SK-N-SH treated with all-trans-retinoic acid at 6 μM for 48 hours (cell line): ENCODE measurements at regions not wholly inside any gene's neighbourhood (a gene's known extent, or its start where the extent isn't known, plus 50 kb on each side); places are given as distances from the start of the nearest gene placed in this dataset.
"Not testable (repeated sequence)": the region's sequence is repeated elsewhere in the genome, so short reads cannot be mapped to it uniquely, and the experiment has no call there.

Experiments
- ATAC-seq: fragments of 200-7000 bp; cut with Tn5 transposase; 3 replicates; pipeline ENCODE4 v1.9.1; 2020; ENCODE audit warnings: mild to moderate bottlenecking, moderate library complexity
- BACH2 ChIP-seq: fragments of 250-450 bp; sonication (Bioruptor Pico); IDR thresholded peaks from 2 replicates; pipeline ENCODE4 v1.9.0; 2021; ENCODE audit warnings: mild to moderate bottlenecking, borderline replicate concordance
- CREB5 ChIP-seq: fragments of 250-450 bp; sonication (Bioruptor Pico); IDR thresholded peaks from 2 replicates; pipeline ENCODE4 v1.5.1; 2020; ENCODE audit warnings: low read depth, mild to moderate bottlenecking, moderate library complexity
- CSDC2 ChIP-seq: fragments of 250-450 bp; sonication (Bioruptor Pico); IDR thresholded peaks from 2 replicates; pipeline ENCODE4 v1.5.0; 2020; ENCODE audit warnings: mild to moderate bottlenecking, moderate library complexity
- ESRRG ChIP-seq: fragments of 250-450 bp; sonication (Bioruptor Pico); IDR thresholded peaks from 2 replicates; pipeline ENCODE4 v1.6.1; 2021; ENCODE audit warnings: mild to moderate bottlenecking
- GLIS3 ChIP-seq: fragments of 250-450 bp; sonication (Bioruptor Pico); IDR thresholded peaks from 2 replicates; pipeline ENCODE4 v1.5.0; 2020; ENCODE audit warnings: mild to moderate bottlenecking, moderate library complexity
- ISL1 ChIP-seq: fragments of 250-450 bp; sonication (Bioruptor Pico); IDR thresholded peaks from 2 replicates; pipeline ENCODE4 v2.1.2; 2022; ENCODE audit warnings: mild to moderate bottlenecking, moderate library complexity
- OSR1 ChIP-seq: fragments of 250-450 bp; sonication (Bioruptor Pico); IDR thresholded peaks from 2 replicates; pipeline ENCODE4 v1.8.0; 2022; ENCODE audit warnings: moderate library complexity, mild to moderate bottlenecking, inconsistent platforms
- PATZ1 ChIP-seq: fragments of 250-450 bp; sonication (Bioruptor Pico); IDR thresholded peaks from 2 replicates; pipeline ENCODE4 v1.8.0; 2020; ENCODE audit warnings: mild to moderate bottlenecking, moderate library complexity, borderline replicate concordance
- PPARA ChIP-seq: fragments of 250-450 bp; sonication (Bioruptor Pico); IDR thresholded peaks from 2 replicates; pipeline ENCODE4 v1.5.0; 2020; ENCODE audit warnings: mild to moderate bottlenecking, borderline replicate concordance
- RARB ChIP-seq: fragments of 250-450 bp; sonication (Bioruptor Pico); IDR thresholded peaks from 2 replicates; pipeline ENCODE4 v1.8.0; 2021; ENCODE audit warnings: mild to moderate bottlenecking, moderate library complexity
- TCF4 ChIP-seq: fragments of 250-450 bp; sonication (Bioruptor Pico); IDR thresholded peaks from 2 replicates; pipeline ENCODE4 v1.8.0; 2021; ENCODE audit warnings: mild to moderate bottlenecking, moderate library complexity, borderline replicate concordance
- TOX ChIP-seq: fragments of 250-450 bp; sonication (Bioruptor Pico); IDR thresholded peaks from 2 replicates; pipeline ENCODE4 v1.8.0; 2021; ENCODE audit warnings: mild to moderate bottlenecking, moderate library complexity, borderline replicate concordance
- ZC3H10 ChIP-seq: fragments of 250-450 bp; sonication (Bioruptor Pico); IDR thresholded peaks from 2 replicates; pipeline ENCODE4 v1.5.1; 2021; ENCODE audit warnings: mild to moderate bottlenecking, moderate library complexity
- ZFP3 ChIP-seq: fragments of 250-450 bp; sonication (Bioruptor Pico); IDR thresholded peaks from 2 replicates; pipeline ENCODE4 v1.5.0; 2020; ENCODE audit warnings: mild to moderate bottlenecking, moderate library complexity
- ZFP30 ChIP-seq: fragments of 450-650 bp; formaldehyde crosslinking; IDR thresholded peaks from 2 replicates; pipeline ENCODE4 v1.5.0; 2022; ENCODE audit warnings: mild to moderate bottlenecking, moderate library complexity
- ZNF565 ChIP-seq: fragments of 450-650 bp; formaldehyde crosslinking; conservative IDR thresholded peaks from 2 replicates; pipeline ENCODE4 v1.5.0; 2020; ENCODE audit warnings: low read depth, mild to moderate bottlenecking, moderate library complexity
- ZNF70 ChIP-seq: fragments of 450-650 bp; formaldehyde crosslinking; IDR thresholded peaks from 2 replicates; pipeline ENCODE4 v1.5.0; 2020; ENCODE audit warnings: mild to moderate bottlenecking, moderate library complexity
- ZNF8 ChIP-seq: fragments of 450-650 bp; formaldehyde crosslinking; IDR thresholded peaks from 2 replicates; pipeline ENCODE4 v1.5.0; 2020; ENCODE audit warnings: mild to moderate bottlenecking, moderate library complexity
- TF ChIP-seq, protein P1 (sequence below): fragments of 250-450 bp; sonication (Bioruptor Pico); IDR thresholded peaks from 2 replicates; pipeline ENCODE4 v1.5.1; 2021; ENCODE audit warnings: mild to moderate bottlenecking, moderate library complexity
- TF ChIP-seq, protein P2 (sequence below): fragments of 250-450 bp; sonication (Bioruptor Pico); IDR thresholded peaks from 2 replicates; pipeline ENCODE4 v1.5.0; 2020; ENCODE audit warnings: mild to moderate bottlenecking, moderate library complexity

DNA sequence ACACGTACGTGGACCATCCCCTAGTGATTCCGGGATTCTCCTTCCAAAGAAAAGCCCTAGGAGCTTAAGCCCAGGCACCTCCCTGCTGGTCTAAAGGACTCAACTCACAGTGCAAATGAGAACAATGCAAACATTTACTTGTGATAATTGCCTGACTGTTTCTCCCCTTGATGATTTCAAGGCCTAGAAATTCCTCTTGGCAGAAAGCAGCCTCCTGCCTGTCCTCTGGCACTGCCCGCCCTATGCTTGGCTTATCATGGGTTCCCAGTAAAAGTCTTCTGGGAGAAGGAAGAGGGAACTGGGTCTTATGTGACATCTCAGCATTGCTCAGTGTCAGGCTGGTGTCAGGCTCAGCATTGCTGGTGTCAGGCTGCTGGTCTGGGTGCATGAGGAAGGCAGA is 351.8 kb downstream of the SHANK2 start (continued):
- TF ChIP-seq CREB5 (CRISPR knock-in tag) = no peak
- no peak for TF ChIP-seq GLIS3 (CRISPR knock-in tag)
- TF ChIP-seq ZFP3 = no peak
- TF ChIP-seq, protein P1, sequence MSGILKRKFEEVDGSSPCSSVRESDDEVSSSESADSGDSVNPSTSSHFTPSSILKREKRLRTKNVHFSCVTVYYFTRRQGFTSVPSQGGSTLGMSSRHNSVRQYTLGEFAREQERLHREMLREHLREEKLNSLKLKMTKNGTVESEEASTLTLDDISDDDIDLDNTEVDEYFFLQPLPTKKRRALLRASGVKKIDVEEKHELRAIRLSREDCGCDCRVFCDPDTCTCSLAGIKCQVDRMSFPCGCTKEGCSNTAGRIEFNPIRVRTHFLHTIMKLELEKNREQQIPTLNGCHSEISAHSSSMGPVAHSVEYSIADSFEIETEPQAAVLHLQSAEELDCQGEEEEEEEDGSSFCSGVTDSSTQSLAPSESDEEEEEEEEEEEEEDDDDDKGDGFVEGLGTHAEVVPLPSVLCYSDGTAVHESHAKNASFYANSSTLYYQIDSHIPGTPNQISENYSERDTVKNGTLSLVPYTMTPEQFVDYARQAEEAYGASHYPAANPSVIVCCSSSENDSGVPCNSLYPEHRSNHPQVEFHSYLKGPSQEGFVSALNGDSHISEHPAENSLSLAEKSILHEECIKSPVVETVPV (CRISPR knock-in tag) = no peak
- no peak for TF ChIP-seq ISL1 (CRISPR knock-in tag)

DNA sequence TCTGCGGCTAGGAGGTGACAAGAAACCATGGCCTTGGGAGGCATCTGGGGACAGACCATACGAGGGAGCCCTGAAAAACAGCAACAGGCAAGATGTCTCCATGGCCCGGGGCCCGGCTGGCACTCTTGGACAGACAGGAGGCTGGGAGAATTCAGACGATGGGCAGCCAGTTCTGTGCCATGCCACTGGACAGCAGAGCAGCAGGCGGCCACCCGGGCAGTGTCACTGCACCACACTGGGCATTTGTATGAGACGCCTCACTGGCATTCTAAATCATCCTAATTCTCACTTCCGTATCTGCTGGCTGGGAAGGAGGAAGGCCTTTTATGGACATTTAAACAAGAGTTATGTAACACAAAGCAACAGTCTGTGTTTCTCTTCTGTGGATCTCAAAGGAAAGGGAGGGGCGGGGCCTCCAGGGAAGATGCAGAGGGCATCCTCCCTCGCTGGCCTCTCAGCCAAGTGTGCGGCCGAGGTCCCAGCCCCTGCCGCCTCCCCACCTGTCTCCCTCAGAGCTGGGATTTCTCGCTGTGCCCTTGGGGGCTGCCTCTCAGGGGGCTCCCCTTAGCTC is 350.3 kb downstream of the SHANK2 start:
- no peak for TF ChIP-seq ZNF565 (CRISPR knock-in tag)
- no peak for TF ChIP-seq ZFP3
- no peak for TF ChIP-seq OSR1 (CRISPR knock-in tag)
- no peak for TF ChIP-seq ZNF70 (CRISPR knock-in tag)
- TF ChIP-seq PATZ1 (CRISPR knock-in tag) = no peak
- TF ChIP-seq PPARA (CRISPR knock-in tag) = no peak
- no peak for TF ChIP-seq ISL1 (CRISPR knock-in tag)
- TF ChIP-seq, protein P1 (CRISPR knock-in tag) = no peak
- no peak for TF ChIP-seq RARB (CRISPR knock-in tag)
- TF ChIP-seq ESRRG (CRISPR knock-in tag) = no peak
- TF ChIP-seq, protein P2, sequence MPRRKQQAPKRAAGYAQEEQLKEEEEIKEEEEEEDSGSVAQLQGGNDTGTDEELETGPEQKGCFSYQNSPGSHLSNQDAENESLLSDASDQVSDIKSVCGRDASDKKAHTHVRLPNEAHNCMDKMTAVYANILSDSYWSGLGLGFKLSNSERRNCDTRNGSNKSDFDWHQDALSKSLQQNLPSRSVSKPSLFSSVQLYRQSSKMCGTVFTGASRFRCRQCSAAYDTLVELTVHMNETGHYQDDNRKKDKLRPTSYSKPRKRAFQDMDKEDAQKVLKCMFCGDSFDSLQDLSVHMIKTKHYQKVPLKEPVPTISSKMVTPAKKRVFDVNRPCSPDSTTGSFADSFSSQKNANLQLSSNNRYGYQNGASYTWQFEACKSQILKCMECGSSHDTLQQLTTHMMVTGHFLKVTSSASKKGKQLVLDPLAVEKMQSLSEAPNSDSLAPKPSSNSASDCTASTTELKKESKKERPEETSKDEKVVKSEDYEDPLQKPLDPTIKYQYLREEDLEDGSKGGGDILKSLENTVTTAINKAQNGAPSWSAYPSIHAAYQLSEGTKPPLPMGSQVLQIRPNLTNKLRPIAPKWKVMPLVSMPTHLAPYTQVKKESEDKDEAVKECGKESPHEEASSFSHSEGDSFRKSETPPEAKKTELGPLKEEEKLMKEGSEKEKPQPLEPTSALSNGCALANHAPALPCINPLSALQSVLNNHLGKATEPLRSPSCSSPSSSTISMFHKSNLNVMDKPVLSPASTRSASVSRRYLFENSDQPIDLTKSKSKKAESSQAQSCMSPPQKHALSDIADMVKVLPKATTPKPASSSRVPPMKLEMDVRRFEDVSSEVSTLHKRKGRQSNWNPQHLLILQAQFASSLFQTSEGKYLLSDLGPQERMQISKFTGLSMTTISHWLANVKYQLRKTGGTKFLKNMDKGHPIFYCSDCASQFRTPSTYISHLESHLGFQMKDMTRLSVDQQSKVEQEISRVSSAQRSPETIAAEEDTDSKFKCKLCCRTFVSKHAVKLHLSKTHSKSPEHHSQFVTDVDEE (CRISPR knock-in tag) = no peak
- TF ChIP-seq ZNF8 (CRISPR knock-in tag) = no peak
- no peak for TF ChIP-seq CSDC2 (CRISPR knock-in tag)
- TF ChIP-seq ZC3H10 (CRISPR knock-in tag) = no peak
- TF ChIP-seq TOX (CRISPR knock-in tag) = no peak
- no peak for TF ChIP-seq BACH2 (CRISPR knock-in tag)
- TF ChIP-seq TCF4 (CRISPR knock-in tag) = no peak
- ATAC-seq = no peak

- ATAC-seq = not testable (repeated sequence)
Measured at GRCh38 chr11:70903229-70903628, 349.1 kb downstream of the SHANK2 start.

GRCh38 chr11:70906101-70906500 is 346.3 kb downstream of the SHANK2 start:
- TF ChIP-seq ZFP30 (CRISPR knock-in tag) (no peak), CREB5 (CRISPR knock-in tag) (no peak), CSDC2 (CRISPR knock-in tag) (no peak)
- ATAC-seq = no peak
